K562 (cell line): ENCODE measurements at regions not wholly inside any gene's neighbourhood (a gene's known extent, or its start where the extent isn't known, plus 50 kb on each side); places are given as distances from the start of the nearest gene placed in this dataset.
"Not testable (repeated sequence)": the region's sequence is repeated elsewhere in the genome, so short reads cannot be mapped to it uniquely, and the experiment has no call there.

Experiments
- ATAC-seq: fragments of 200-7000 bp; cut with Tn5 transposase; 3 replicates; pipeline ENCODE4 v1.9.1; 2020; ENCODE audit warnings: moderate library complexity
- BruUV-seq: library from RNA; stranded (reverse); fragments of 400-500 nt; replicated peaks from 2 replicates; lab custom pipeline; 2021; lab: Mats Ljungman, UMichigan
- CTCF ChIA-PET: fragments of 300-600 bp; formaldehyde crosslinking; extraction: SDS; loops from one replicate; lab custom pipeline; 2021; ENCODE audit warnings: low intra/inter-chr PET ratio; lab: Yijun Ruan, JAX
- POLR2A ChIA-PET: fragments of 300-600, 350-650 bp; sonication (Branson Sonifier 250); formaldehyde crosslinking; extraction: SDS; loops from one replicate; lab custom pipeline; 2021; ENCODE audit warnings: antibody characterized with exemption, inconsistent platforms; lab: Yijun Ruan, JAX
- DNase-seq, 4 experiments: peaks; one replicate each; pipeline versions ENCODE4 v3.0.0 to v3.0.0-alpha.2; 2011 to 2018; ENCODE audit warnings: low spot score in 3 of 4, mixed read lengths in 3 of 4; ENCODE audit errors: extremely low read depth in 1 of 4
- FAIRE-seq: peaks from 2 replicates; lab custom pipeline; 2011; peaks lifted over from hg19 to GRCh38; lab: Jason Lieb, UNC
- H2AFZ ChIP-seq: 2 replicates; pipeline ENCODE4 v1.6.0; 2011; ENCODE audit warnings: low read depth, low read length, control low read depth, inconsistent platforms
- H3K27ac ChIP-seq: fragments of 200-600 bp; 3 replicates; pipeline ENCODE4 v1.8.0; 2011; ENCODE audit warnings: low read depth, mild to moderate bottlenecking, control low read depth, inconsistent platforms, low read length, moderate library complexity, mixed read lengths; ENCODE audit errors: extremely low read depth
- H3K27me3 ChIP-seq, 2 experiments: fragments of 300-600 bp in 1 of 2; 2 replicates in 1 of 2; 3 replicates in 1 of 2; pipeline versions ENCODE4 v1.6.0 to v1.8.0; 2011; ENCODE audit warnings: inconsistent platforms in 2 of 2, low read length in 2 of 2, mild to moderate bottlenecking in 1 of 2, mixed read lengths in 1 of 2, moderate library complexity in 1 of 2; ENCODE audit not compliant: control insufficient read depth in 2 of 2, insufficient read depth in 2 of 2
- H3K36me3 ChIP-seq: fragments of 300-600 bp; 3 replicates; pipeline ENCODE4 v1.8.0; 2011; ENCODE audit warnings: mild to moderate bottlenecking, low read length, inconsistent platforms; ENCODE audit not compliant: control insufficient read depth, insufficient read depth
- H3K4me1 ChIP-seq, 2 experiments: fragments of 200-600 bp in 1 of 2; replicated peaks in 1 of 2; 2 replicates in 1 of 2; 3 replicates in 1 of 2; pipeline versions ENCODE4 v1.5.1 to v1.8.0; 2011; ENCODE audit warnings: inconsistent platforms in 2 of 2, low read length in 2 of 2, mild to moderate bottlenecking in 1 of 2, mixed read lengths in 1 of 2, moderate library complexity in 1 of 2; ENCODE audit not compliant: control insufficient read depth in 2 of 2, insufficient read depth in 2 of 2
- H3K4me2 ChIP-seq: 2 replicates; pipeline ENCODE4 v1.6.1; 2011; ENCODE audit warnings: low read length, control low read depth, inconsistent platforms, mixed read lengths; ENCODE audit not compliant: insufficient read depth
- H3K4me3 ChIP-seq: fragments of 200-600 bp; sonication (generic), shearing (Covaris generic); 2 replicates; pipeline ENCODE4 v1.5.1; 2016; ENCODE audit warnings: control low read depth, inconsistent platforms
- H3K79me2 ChIP-seq: fragments of 200-600 bp; 3 replicates; pipeline ENCODE4 v1.8.0; 2011; ENCODE audit warnings: low read length, inconsistent platforms; ENCODE audit not compliant: control insufficient read depth, insufficient read depth
- H3K9ac ChIP-seq, 2 experiments: 2 replicates each; pipeline versions ENCODE4 v1.6.0 to v1.6.1; 2011; ENCODE audit warnings: low read depth in 2 of 2, low read length in 2 of 2, control low read depth in 1 of 2, inconsistent platforms in 1 of 2, mild to moderate bottlenecking in 1 of 2, mixed read lengths in 1 of 2; ENCODE audit not compliant: insufficient read depth in 1 of 2
- H3K9me1 ChIP-seq: one replicate; pipeline ENCODE4 v1.6.0; 2011; ENCODE audit warnings: inconsistent platforms, mild to moderate bottlenecking, low read length, moderate library complexity; ENCODE audit not compliant: control insufficient read depth, insufficient read depth
- H3K9me3 ChIP-seq: replicated peaks from 2 replicates; pipeline ENCODE4 v1.5.1; 2011; ENCODE audit warnings: low read depth, low read length, inconsistent platforms; ENCODE audit not compliant: control insufficient read depth, insufficient read depth
- H4K20me1 ChIP-seq: replicated peaks from 2 replicates; pipeline ENCODE4 v1.6.1; 2011; ENCODE audit warnings: low read length, inconsistent platforms, mixed read lengths; ENCODE audit not compliant: control insufficient read depth, insufficient read depth
- WGBS: fragments of 100-300 bp; shearing (Covaris generic); methylation state at CpG from one replicate; pipeline ENCODE4 v1.1.6; 2016; ENCODE audit warnings: low coverage, mixed read lengths; ENCODE audit not compliant: insufficient coverage; ENCODE audit errors: missing lambda C conversion rate; 5-methylcytosine and 5-hydroxymethylcytosine counted together
- in situ Hi-C: fragments of 300-500 bp; cut with MboI; formaldehyde crosslinking; loops from 4 replicates; pipeline ENCODE4 v1.15.0; 2018; ENCODE audit warnings: inconsistent platforms, mixed read lengths
- intact Hi-C: fragments of 100-400 bp; cut with micrococcal nuclease; formaldehyde crosslinking; loops from 2 replicates; pipeline ENCODE4 v1.14.2; 2022

GRCh38 chr15:20239186-20239585 lies 302.4 kb downstream of the GOLGA6L6 start:
- POLR2A ChIA-PET, H3K79me2 ChIP-seq, H3K9me1 ChIP-seq, FAIRE-seq, H3K4me3 ChIP-seq, intact Hi-C loops, H3K4me1 ChIP-seq, H3K27ac ChIP-seq, H3K27me3 ChIP-seq, H3K36me3 ChIP-seq, ATAC-seq, H3K9ac ChIP-seq, H4K20me1 ChIP-seq, H2AFZ ChIP-seq, CTCF ChIA-PET, H3K4me2 ChIP-seq, H3K9me3 ChIP-seq, BruUV-seq, DNase-seq: not testable (repeated sequence)
- WGBS = 0% methylated on average over 4 of the region's 4 CpGs
- in situ Hi-C loops = loop anchor here (25.0 kb wide), 1 partner anchor 202 kb away; no protein-coding TSS in a partner anchor

GRCh38 chr15:20237256-20238020 lies 304.2 kb downstream of the GOLGA6L6 start:
- H3K79me2 ChIP-seq, ATAC-seq, H3K9me3 ChIP-seq, H3K4me2 ChIP-seq, H3K27me3 ChIP-seq, FAIRE-seq, BruUV-seq, H3K27ac ChIP-seq, POLR2A ChIA-PET, H2AFZ ChIP-seq, intact Hi-C loops, H3K9me1 ChIP-seq, H3K4me3 ChIP-seq, DNase-seq, H4K20me1 ChIP-seq, H3K9ac ChIP-seq, H3K36me3 ChIP-seq, CTCF ChIA-PET, H3K4me1 ChIP-seq: not testable (repeated sequence)
- in situ Hi-C loops = loop anchor here (25.0 kb wide), 1 partner anchor 200 kb away; no protein-coding TSS in a partner anchor
- WGBS = 0% methylated on average over 12 of the region's 13 CpGs

GRCh38 chr15:20235728-20236127 lies 305.9 kb downstream of the GOLGA6L6 start:
- H3K9ac ChIP-seq, intact Hi-C loops, H3K36me3 ChIP-seq, CTCF ChIA-PET, POLR2A ChIA-PET, DNase-seq, H3K9me3 ChIP-seq, H3K9me1 ChIP-seq, H3K27ac ChIP-seq, H4K20me1 ChIP-seq, H2AFZ ChIP-seq, H3K4me3 ChIP-seq, H3K79me2 ChIP-seq, H3K27me3 ChIP-seq, H3K4me1 ChIP-seq, H3K4me2 ChIP-seq, BruUV-seq, FAIRE-seq, ATAC-seq: not testable (repeated sequence)
- 0% methylated on average over 5 of the region's 6 CpGs for WGBS
- in situ Hi-C loops = loop anchor here (25.0 kb wide), 1 partner anchor 198 kb away; no protein-coding TSS in a partner anchor
